GM20000 (cell line): ENCODE measurements at regions not wholly inside any gene's neighbourhood (a gene's known extent, or its start where the extent isn't known, plus 50 kb on each side); places are given as distances from the start of the nearest gene placed in this dataset.

ENCODE experiments used
- DNase-seq: peaks from one replicate; pipeline ENCODE4 v3.0.0; 2012; ENCODE audit warnings: low spot score
- TF ChIP-seq, protein P1 (sequence below): IDR thresholded peaks from 2 replicates; pipeline ENCODE4 v1.5.1; 2012; ENCODE audit warnings: mild to moderate bottlenecking, control low read depth; ENCODE audit errors: extremely low read depth, missing control alignments

DNA sequence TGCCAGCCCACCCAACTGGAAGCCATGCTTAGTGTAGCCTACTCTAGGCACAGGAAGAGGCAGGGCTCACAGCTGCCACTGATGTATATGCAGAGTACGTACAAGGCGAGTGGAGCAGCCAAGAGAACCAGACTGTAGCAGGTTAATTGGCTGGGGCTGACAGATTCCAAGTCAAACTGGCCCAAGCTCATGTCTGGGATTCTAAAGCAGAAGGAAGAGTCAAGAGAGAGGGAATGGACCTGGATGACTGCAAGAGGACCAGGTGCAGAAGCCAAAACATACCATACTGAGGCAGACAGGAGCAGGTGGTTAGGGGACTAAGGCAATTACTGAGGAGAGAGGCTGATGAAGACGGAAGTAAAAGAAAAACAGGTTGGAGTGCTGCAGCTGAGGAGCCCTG is 51.3 kb upstream of the LRRN2 start:
- TF ChIP-seq, protein P1, sequence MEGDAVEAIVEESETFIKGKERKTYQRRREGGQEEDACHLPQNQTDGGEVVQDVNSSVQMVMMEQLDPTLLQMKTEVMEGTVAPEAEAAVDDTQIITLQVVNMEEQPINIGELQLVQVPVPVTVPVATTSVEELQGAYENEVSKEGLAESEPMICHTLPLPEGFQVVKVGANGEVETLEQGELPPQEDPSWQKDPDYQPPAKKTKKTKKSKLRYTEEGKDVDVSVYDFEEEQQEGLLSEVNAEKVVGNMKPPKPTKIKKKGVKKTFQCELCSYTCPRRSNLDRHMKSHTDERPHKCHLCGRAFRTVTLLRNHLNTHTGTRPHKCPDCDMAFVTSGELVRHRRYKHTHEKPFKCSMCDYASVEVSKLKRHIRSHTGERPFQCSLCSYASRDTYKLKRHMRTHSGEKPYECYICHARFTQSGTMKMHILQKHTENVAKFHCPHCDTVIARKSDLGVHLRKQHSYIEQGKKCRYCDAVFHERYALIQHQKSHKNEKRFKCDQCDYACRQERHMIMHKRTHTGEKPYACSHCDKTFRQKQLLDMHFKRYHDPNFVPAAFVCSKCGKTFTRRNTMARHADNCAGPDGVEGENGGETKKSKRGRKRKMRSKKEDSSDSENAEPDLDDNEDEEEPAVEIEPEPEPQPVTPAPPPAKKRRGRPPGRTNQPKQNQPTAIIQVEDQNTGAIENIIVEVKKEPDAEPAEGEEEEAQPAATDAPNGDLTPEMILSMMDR = no peak
- no peak for DNase-seq

DNA sequence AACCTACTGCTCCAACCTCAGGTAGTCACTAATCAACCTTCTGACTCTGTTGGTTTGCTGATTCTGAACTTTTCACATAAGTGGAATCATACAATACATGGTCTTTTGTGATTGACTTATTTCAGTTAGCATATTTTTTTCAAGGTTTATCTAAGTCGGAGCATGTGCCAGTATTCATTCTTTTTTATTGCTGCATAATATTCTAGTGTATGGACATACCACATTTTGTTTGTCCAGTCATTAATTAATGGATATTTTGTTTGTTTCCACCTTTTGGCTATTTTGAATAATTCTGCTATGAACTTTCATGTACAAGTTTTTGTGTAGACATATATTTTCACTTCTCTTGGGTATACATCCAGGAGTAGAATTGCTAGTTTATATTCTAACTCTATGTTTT is 53.0 kb upstream of the LRRN2 start:
- DNase-seq = no peak
- TF ChIP-seq, protein P1 = no peak

DNA sequence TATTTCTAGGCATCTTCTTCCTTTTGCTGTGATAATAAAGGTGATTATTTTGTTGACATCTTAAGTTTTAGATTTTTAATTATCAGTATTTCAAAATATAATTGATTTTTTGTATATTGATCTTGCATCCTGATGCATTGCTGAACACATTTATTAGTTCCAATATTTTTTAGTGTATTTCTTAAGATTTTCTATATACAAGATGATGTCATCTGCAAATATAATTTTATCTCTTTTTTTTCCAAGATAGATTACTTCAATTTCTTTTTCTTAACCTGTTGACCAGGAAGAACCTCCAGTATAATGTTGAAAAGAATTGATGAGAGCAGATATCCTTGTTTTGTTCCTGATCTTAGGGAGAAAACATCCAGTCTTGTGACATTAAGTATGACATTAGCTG is 54.8 kb upstream of the LRRN2 start:
- DNase-seq = no peak
- TF ChIP-seq, protein P1 = no peak

DNA sequence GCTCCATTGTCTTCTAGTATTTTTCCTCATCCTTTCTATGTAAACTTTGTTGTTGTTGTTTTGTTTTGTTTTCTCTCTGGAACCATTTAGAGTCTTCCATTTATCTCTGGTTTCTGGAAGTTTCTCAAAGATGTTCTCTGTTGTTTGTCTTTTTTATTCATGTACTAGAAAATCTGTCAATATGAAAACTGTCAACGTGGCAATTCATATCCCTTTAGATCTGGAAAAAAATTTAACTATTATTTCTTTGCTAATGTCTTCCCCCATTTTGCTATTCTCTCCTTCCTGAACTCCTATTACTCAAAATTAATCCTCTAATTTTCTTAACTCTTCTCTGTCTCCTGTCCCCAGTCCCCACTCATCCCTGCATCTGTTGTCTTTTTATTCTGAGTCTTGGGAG is 55.9 kb upstream of the LRRN2 start:
- DNase-seq = no peak
- TF ChIP-seq, protein P1 = no peak

DNA sequence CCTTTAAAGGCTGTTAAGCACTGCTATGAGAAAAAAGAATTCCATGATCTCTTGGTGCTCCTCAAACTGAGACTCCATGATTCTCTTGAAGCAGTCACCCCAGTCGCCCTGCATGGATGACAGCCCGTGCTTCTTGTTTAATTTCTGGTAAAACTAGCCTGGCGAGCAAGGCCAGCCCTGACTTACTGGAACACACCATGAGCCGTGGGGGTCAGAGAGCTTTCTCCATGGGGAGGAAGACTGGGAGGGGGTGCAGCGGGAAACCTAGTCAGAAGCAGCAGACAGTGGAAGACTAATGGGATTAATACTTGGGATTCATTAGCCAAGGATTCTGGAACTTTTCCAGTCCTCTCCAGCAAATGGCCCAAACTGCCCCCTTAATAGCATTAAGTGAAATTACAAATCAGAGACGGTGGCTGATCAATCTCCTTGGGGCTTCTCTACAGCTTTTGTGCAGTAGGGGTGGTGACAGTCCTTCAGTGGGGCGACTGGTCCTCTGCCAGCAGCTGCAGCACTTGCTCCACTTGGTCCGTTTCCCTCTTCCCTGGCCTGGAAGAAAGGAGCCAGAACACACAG is 57.2 kb upstream of the LRRN2 start:
- DNase-seq = no peak
- TF ChIP-seq, protein P1 = no peak

DNA sequence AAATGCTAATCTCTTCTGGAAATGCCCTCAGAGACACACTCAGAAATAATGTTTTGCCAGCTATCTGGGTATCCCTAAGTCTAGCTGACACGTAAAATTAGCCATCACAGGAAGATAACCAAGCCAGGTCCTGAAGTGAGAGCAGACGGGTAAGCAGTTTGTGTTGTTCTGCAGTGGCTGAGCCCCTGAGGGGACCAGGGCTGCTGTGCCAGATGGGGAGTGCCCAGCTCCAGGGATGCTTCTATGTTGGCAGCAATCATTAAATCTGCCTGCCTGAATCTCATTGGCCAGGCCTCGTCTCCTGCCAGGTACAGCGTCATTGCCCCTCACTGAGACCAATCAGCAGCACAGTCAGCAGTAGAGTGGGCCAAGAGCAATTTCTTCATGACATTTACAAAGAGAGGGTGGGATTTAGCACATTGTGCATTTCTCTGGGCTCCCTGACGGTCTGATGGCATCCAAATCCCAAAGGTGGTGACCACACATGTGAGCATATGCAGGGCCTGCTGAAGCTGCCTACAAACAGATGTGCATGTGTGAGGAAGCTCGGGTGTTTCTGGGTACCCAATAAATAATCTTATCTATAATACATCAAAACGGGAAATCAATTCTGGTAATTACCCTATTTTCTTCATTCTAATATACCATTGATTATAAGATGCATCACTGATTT is 58.7 kb upstream of the LRRN2 start:
- TF ChIP-seq, protein P1 = no peak
- no peak for DNase-seq

DNA sequence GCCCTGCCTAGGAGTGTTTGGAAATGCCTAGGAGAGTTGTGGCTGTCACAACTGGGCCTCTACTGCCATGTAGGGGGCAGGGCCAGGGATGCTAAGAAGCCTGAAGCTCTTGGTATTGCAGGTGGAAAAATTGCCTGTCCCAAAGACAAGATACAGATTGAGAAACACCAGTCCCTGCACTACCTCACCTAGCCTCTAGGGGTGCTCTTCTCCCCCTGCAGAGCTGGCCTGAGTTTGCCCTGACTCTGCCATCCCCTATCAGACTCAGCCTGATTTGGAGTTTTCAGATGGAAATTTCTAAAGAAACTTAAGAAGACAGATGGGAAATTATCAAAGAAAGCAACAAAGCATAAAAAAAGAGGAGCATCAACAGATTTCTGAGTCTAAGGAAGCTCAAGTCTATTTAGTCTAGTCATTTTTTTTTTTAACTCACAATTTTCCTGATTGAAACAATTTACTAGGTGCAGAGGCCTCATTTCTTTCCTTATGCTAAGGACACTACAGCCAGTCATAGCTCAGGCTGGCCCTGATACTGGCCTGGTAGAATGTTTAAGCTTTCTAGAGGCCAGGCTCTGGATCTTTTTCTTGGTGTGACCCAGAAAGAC is 61.4 kb upstream of the LRRN2 start:
- TF ChIP-seq, protein P1 = peak; percentile 90
- peak; percentile 68 for DNase-seq
